GM19455 (cell line): ENCODE measurements at regions not wholly inside any gene's neighbourhood (a gene's known extent, or its start where the extent isn't known, plus 50 kb on each side); places are given as distances from the start of the nearest gene placed in this dataset.

Source experiments
- ATAC-seq: cut with Tn5 transposase; IDR thresholded peaks from one replicate; pipeline ENCODE4 v1.9.1; 2021; ENCODE audit not compliant: unreplicated experiment

- peak; percentile 71 for ATAC-seq
These were observed 82.9 kb upstream of the C1QTNF9B start for GRCh38 chr13:23980160-23980551.

- ATAC-seq = no peak
These were observed 86.4 kb upstream of the C1QTNF9B start for GRCh38 chr13:23983671-23984070.

GRCh38 chr13:23984546-23984945, 87.2 kb upstream of the C1QTNF9B start:
- ATAC-seq = no peak

- no peak for ATAC-seq
These were observed 87.8 kb upstream of the C1QTNF9B start for GRCh38 chr13:23985060-23985459.

GRCh38 chr13:23985839-23986238, 88.5 kb upstream of the C1QTNF9B start:
- ATAC-seq = no peak

GRCh38 chr13:23986619-23987018, 89.3 kb upstream of the C1QTNF9B start:
- ATAC-seq = no peak

- ATAC-seq = no peak
These were observed 90.1 kb upstream of the C1QTNF9B start for GRCh38 chr13:23987331-23987894.

GRCh38 chr13:23988546-23989122, 91.3 kb upstream of the C1QTNF9B start:
- no peak for ATAC-seq

- ATAC-seq = no peak
These were observed 93.2 kb upstream of the C1QTNF9B start for GRCh38 chr13:23990455-23990854.

- no peak for ATAC-seq
These were observed 93.8 kb upstream of the C1QTNF9B start for GRCh38 chr13:23991119-23991518.

- ATAC-seq = no peak
These were observed 95.7 kb upstream of the C1QTNF9B start for GRCh38 chr13:23992781-23993679.

- ATAC-seq = no peak
These were observed 96.3 kb upstream of the C1QTNF9B start for GRCh38 chr13:23993680-23993985.

GRCh38 chr13:23995283-23996073, 98.2 kb upstream of the C1QTNF9B start:
- ATAC-seq = no peak

- no peak for ATAC-seq
These were observed 99.2 kb upstream of the C1QTNF9B start for GRCh38 chr13:23996456-23996855.

GRCh38 chr13:23999424-23999823, 102.1 kb upstream of the C1QTNF9B start:
- no peak for ATAC-seq

GRCh38 chr13:24002206-24002815, 105.0 kb upstream of the C1QTNF9B start:
- no peak for ATAC-seq

GRCh38 chr13:24004142-24004899, 107.0 kb upstream of the C1QTNF9B start:
- no peak for ATAC-seq

- no peak for ATAC-seq
These were observed 107.7 kb upstream of the C1QTNF9B start for GRCh38 chr13:24004971-24005370.

- no peak for ATAC-seq
These were observed 108.5 kb upstream of the C1QTNF9B start for GRCh38 chr13:24005755-24006281.
